Fibroblast of lung (primary cell): ENCODE measurements at regions not wholly inside any gene's neighbourhood (a gene's known extent, or its start where the extent isn't known, plus 50 kb on each side); places are given as distances from the start of the nearest gene placed in this dataset.
"Not testable (repeated sequence)": the region's sequence is repeated elsewhere in the genome, so short reads cannot be mapped to it uniquely, and the experiment has no call there.

Experiments
- DNase-seq, 2 donors: peaks; one replicate each; pipeline versions ENCODE4 v3.0.0 to v3.0.0-alpha.2; 2010; ENCODE audit warnings: low read depth in 2 of 2
- H2AFZ ChIP-seq: 2 replicates; pipeline ENCODE4 v1.5.1; 2012; ENCODE audit warnings: low read length, control low read depth, inconsistent platforms
- H3K27ac ChIP-seq: 2 replicates; pipeline ENCODE4 v1.5.1; 2011; ENCODE audit warnings: low read length, control low read depth; ENCODE audit not compliant: insufficient read depth
- H3K27me3 ChIP-seq: 2 replicates; pipeline ENCODE4 v1.5.1; 2011; ENCODE audit warnings: mild to moderate bottlenecking, low read length; ENCODE audit not compliant: control insufficient read depth, insufficient read depth
- H3K36me3 ChIP-seq: 2 replicates; pipeline ENCODE4 v1.5.1; 2011; ENCODE audit warnings: low read length; ENCODE audit not compliant: control insufficient read depth, insufficient read depth
- H3K4me1 ChIP-seq: 2 replicates; pipeline ENCODE4 v1.5.1; 2011; ENCODE audit warnings: low read length; ENCODE audit not compliant: control insufficient read depth, insufficient read depth; ENCODE audit errors: extremely low read depth
- H3K4me2 ChIP-seq: 2 replicates; pipeline ENCODE4 v1.5.1; 2011; ENCODE audit warnings: low read length, control low read depth; ENCODE audit not compliant: insufficient read depth; ENCODE audit errors: extremely low read depth
- H3K4me3 ChIP-seq, 4 experiments: fragments of 200-600 bp in 1 of 4; sonication (generic) in 1 of 4; replicated peaks in 1 of 4; 2 replicates each; pipeline ENCODE4 v1.5.1; 2011 to 2016; ENCODE audit warnings: low read length in 4 of 4, low read depth in 3 of 4, mild to moderate bottlenecking in 3 of 4, control low read depth in 2 of 4, inconsistent platforms in 1 of 4, mixed read lengths in 1 of 4; ENCODE audit not compliant: insufficient read depth in 1 of 4; ENCODE audit errors: control extremely low read depth in 1 of 4
- H3K79me2 ChIP-seq: 2 replicates; pipeline ENCODE4 v1.5.1; 2012; ENCODE audit warnings: mild to moderate bottlenecking, low read length, inconsistent platforms; ENCODE audit not compliant: control insufficient read depth, insufficient read depth
- H3K9ac ChIP-seq: 2 replicates; pipeline ENCODE4 v1.5.1; 2011; ENCODE audit warnings: mild to moderate bottlenecking, low read length, control low read depth; ENCODE audit not compliant: insufficient read depth
- H3K9me3 ChIP-seq: 2 replicates; pipeline ENCODE4 v1.5.1; 2012; ENCODE audit warnings: low read depth, low read length; ENCODE audit not compliant: control insufficient read depth, insufficient read depth
- H4K20me1 ChIP-seq: 2 replicates; pipeline ENCODE4 v1.5.1; 2011; ENCODE audit warnings: low read length; ENCODE audit not compliant: control insufficient read depth, insufficient read depth; ENCODE audit errors: extremely low read depth
- EZH2 ChIP-seq: IDR thresholded peaks from 2 replicates; pipeline ENCODE4 v1.5.1; 2012; ENCODE audit warnings: low read length, control low read depth, mild to moderate bottlenecking; ENCODE audit errors: missing control alignments
- TF ChIP-seq, protein P1 (sequence below), 2 donors: IDR thresholded peaks in 1 of 2; conservative IDR thresholded peaks in 1 of 2; 1 replicate in 1 of 2; 2 replicates in 1 of 2; pipeline ENCODE4 v1.5.1; 2011 to 2012; ENCODE audit warnings: low read length in 2 of 2, control low read depth in 1 of 2, inconsistent platforms in 1 of 2, low read depth in 1 of 2, mild to moderate bottlenecking in 1 of 2

- H3K4me3 ChIP-seq, H3K27me3 ChIP-seq, H3K4me1 ChIP-seq, H2AFZ ChIP-seq, H4K20me1 ChIP-seq, H3K9ac ChIP-seq, H3K79me2 ChIP-seq, H3K36me3 ChIP-seq, H3K9me3 ChIP-seq, H3K27ac ChIP-seq, DNase-seq, H3K4me2 ChIP-seq: not testable (repeated sequence)
Observed at GRCh38 chr5:79902571-79902970, 88.5 kb downstream of the MTX3 start.

DNA sequence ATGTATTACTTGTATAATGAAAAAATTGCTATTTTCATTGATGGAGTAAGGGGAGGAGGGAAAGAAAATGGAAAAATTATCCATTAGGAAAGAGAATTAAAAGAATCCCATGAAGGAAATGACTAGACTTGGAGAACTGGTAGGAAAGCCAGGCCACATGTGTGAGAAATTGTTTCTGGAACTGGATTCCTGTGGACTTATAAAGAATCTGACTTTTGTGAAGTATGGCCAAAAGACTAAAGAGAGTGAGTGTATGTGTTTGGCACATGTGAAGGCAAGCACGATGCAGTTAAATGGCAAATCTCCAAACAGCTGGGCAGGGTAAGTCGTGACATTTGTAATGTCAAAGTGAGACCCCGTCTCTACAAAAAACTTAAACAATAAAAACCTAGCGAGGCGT is 89.4 kb downstream of the MTX3 start:
- DNase-seq: no peak
- no peak overlapping the region for H3K4me2 ChIP-seq
- H3K4me1 ChIP-seq: no peaks in the 10 kb centered on the region
- no peak overlapping the region for H3K9ac ChIP-seq
- no peaks in the 10 kb centered on the region for H3K27me3 ChIP-seq
- no peaks in the 10 kb centered on the region for H4K20me1 ChIP-seq
- no peaks in the 10 kb centered on the region for H3K79me2 ChIP-seq
- H3K27ac ChIP-seq: no peak overlapping the region
- H2AFZ ChIP-seq: no peak overlapping the region
- no peak overlapping the region for H3K4me3 ChIP-seq
- no peaks in the 10 kb centered on the region for H3K36me3 ChIP-seq
- H3K9me3 ChIP-seq: no peaks in the 10 kb centered on the region
- TF ChIP-seq EZH2: no peak
- TF ChIP-seq, protein P1, sequence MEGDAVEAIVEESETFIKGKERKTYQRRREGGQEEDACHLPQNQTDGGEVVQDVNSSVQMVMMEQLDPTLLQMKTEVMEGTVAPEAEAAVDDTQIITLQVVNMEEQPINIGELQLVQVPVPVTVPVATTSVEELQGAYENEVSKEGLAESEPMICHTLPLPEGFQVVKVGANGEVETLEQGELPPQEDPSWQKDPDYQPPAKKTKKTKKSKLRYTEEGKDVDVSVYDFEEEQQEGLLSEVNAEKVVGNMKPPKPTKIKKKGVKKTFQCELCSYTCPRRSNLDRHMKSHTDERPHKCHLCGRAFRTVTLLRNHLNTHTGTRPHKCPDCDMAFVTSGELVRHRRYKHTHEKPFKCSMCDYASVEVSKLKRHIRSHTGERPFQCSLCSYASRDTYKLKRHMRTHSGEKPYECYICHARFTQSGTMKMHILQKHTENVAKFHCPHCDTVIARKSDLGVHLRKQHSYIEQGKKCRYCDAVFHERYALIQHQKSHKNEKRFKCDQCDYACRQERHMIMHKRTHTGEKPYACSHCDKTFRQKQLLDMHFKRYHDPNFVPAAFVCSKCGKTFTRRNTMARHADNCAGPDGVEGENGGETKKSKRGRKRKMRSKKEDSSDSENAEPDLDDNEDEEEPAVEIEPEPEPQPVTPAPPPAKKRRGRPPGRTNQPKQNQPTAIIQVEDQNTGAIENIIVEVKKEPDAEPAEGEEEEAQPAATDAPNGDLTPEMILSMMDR (conservative IDR thresholded peaks at IDR 0.05 in 1 of 2, IDR thresholded peaks at IDR 0.05 in 1 of 2; ENCODE audit: low read depth in 1 of 2, low read length in 2 of 2): no peak

DNA sequence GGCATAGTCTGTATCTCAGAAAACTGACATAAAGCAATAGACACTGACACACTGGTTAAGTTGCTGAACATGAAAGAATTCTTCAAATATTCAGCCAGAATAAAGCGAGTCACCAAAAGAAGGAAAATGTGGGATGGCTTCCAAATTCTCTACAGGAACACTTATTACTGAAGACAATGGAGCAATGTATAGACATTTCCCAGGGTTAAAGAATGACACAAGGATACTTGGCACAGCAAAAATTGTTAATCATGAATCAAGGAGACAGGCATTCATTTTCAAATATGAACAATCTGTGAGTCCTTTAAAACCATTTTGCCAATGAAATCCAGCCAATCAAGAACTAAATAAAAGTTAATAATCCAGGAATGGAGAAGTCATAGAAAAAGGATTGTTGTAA is 92.5 kb downstream of the MTX3 start:
- Histone ChIP-seq H3K9ac (no peak overlapping the region), H3K79me2 (no peaks in the 10 kb centered on the region), H2AFZ (no peak overlapping the region), H3K36me3 (no peaks in the 10 kb centered on the region), H3K27ac (no peak overlapping the region), H3K4me1 (no peaks in the 10 kb centered on the region), H3K4me3 (no peak overlapping the region), H3K27me3 (peaks cover 2% of the 10 kb centered on the region), H3K9me3 (no peaks in the 10 kb centered on the region), H4K20me1 (no peaks in the 10 kb centered on the region), H3K4me2 (no peak overlapping the region)
- TF ChIP-seq, protein P1 (conservative IDR thresholded peaks at IDR 0.05 in 1 of 2, IDR thresholded peaks at IDR 0.05 in 1 of 2; ENCODE audit: low read depth in 1 of 2, low read length in 2 of 2): no peak
- TF ChIP-seq EZH2: no peak
- peak in 1 of 2 donors; percentile 1 for DNase-seq
